A673 (cell line): ENCODE measurements at regions not wholly inside any gene's neighbourhood (a gene's known extent, or its start where the extent isn't known, plus 50 kb on each side); places are given as distances from the start of the nearest gene placed in this dataset.

ENCODE experiments used
- CTCF ChIP-seq: fragments of 300-800, 200-600 bp; sonication (generic); conservative IDR thresholded peaks from 2 replicates; pipeline ENCODE4 v1.5.1; 2017; ENCODE audit warnings: low read depth, mild to moderate bottlenecking, antibody characterized with exemption, low read length, moderate library complexity, mixed read lengths
- EZH2 ChIP-seq: fragments of 200-600 bp; sonication (generic); IDR thresholded peaks from 2 replicates; pipeline ENCODE4 v1.6.1; 2017; ENCODE audit warnings: borderline replicate concordance, low read depth, mild to moderate bottlenecking, mixed read lengths, antibody characterized with exemption, low read length; ENCODE audit not compliant: poor library complexity, severe bottlenecking

GRCh38 chr2:223470602-223471001 is 131.6 kb downstream of the SCG2 start:
- no peak for TF ChIP-seq CTCF
- TF ChIP-seq EZH2, result no peak
